Uterus (tissue), 2 donors: ENCODE measurements at regions not wholly inside any gene's neighbourhood (a gene's known extent, or its start where the extent isn't known, plus 50 kb on each side); places are given as distances from the start of the nearest gene placed in this dataset.

Experiments
- CTCF ChIP-seq, 4 experiments: fragments of 200-600 bp in 2 of 4; fragments of 450-650 bp in 2 of 4; sonication (generic) in 2 of 4; IDR thresholded peaks; one replicate each; pipeline ENCODE4 v1.5.1; 2016 to 2019; ENCODE audit warnings: antibody characterized with exemption in 4 of 4, mild to moderate bottlenecking in 2 of 4, moderate library complexity in 1 of 4
- POLR2A ChIP-seq, 2 donors: fragments of 450-650 bp; IDR thresholded peaks; one replicate each; pipeline ENCODE4 v1.6.1; 2016; ENCODE audit warnings: antibody characterized with exemption in 2 of 2, mild to moderate bottlenecking in 1 of 2, moderate library complexity in 1 of 2

- TF ChIP-seq CTCF (IDR thresholded peaks at IDR 0.05) (no peak), POLR2A (IDR thresholded peaks at IDR 0.05) (no peak)
Measured at GRCh38 chr17:34107019-34107418, 148.1 kb upstream of the CCL2 start.
